MG63 (cell line): ENCODE measurements at regions not wholly inside any gene's neighbourhood (a gene's known extent, or its start where the extent isn't known, plus 50 kb on each side); places are given as distances from the start of the nearest gene placed in this dataset.

Experiments used
- DNase-seq: peaks from one replicate; pipeline ENCODE4 v3.0.0-alpha.2; 2020
- H3K27me3 ChIP-seq: fragments of 250-450 bp; sonication (Bioruptor Pico); 2 replicates; pipeline ENCODE4 v1.5.1; 2020; ENCODE audit warnings: mild to moderate bottlenecking, moderate library complexity
- H3K36me3 ChIP-seq: fragments of 250-450 bp; sonication (Bioruptor Pico); 2 replicates; pipeline ENCODE4 v1.5.1; 2020; ENCODE audit warnings: mild to moderate bottlenecking, moderate library complexity
- H3K4me3 ChIP-seq: fragments of 250-450 bp; sonication (Bioruptor Pico); 2 replicates; pipeline ENCODE4 v1.5.1; 2020; ENCODE audit warnings: mild to moderate bottlenecking, moderate library complexity
- H3K9me3 ChIP-seq: fragments of 250-450 bp; sonication (Bioruptor Pico); 2 replicates; pipeline ENCODE4 v1.5.1; 2020; ENCODE audit warnings: mild to moderate bottlenecking, moderate library complexity

GRCh38 chr14:81839056-81839455 lies 305.4 kb upstream of the SEL1L start:
- H3K36me3 ChIP-seq, result no peaks in the 10 kb centered on the region
- DNase-seq, result no peak
- H3K9me3 ChIP-seq, result no peaks in the 10 kb centered on the region
- H3K4me3 ChIP-seq, result no peak overlapping the region
- H3K27me3 ChIP-seq, result no peaks in the 10 kb centered on the region

- Histone ChIP-seq H3K4me3 (no peak overlapping the region), H3K9me3 (no peaks in the 10 kb centered on the region), H3K36me3 (no peaks in the 10 kb centered on the region), H3K27me3 (no peaks in the 10 kb centered on the region)
- DNase-seq, result no peak
Measured at GRCh38 chr14:81841346-81841745, 307.7 kb upstream of the SEL1L start.

GRCh38 chr14:81849714-81850113 lies 316.1 kb upstream of the SEL1L start:
- H3K36me3 ChIP-seq, result no peaks in the 10 kb centered on the region
- H3K9me3 ChIP-seq, result no peaks in the 10 kb centered on the region
- no peaks in the 10 kb centered on the region for H3K27me3 ChIP-seq
- no peak overlapping the region for H3K4me3 ChIP-seq
- no peak for DNase-seq

GRCh38 chr14:81855007-81855406 lies 321.4 kb upstream of the SEL1L start:
- no peak for DNase-seq
- Histone ChIP-seq H3K4me3 (no peak overlapping the region), H3K27me3 (no peaks in the 10 kb centered on the region), H3K36me3 (no peaks in the 10 kb centered on the region), H3K9me3 (no peaks in the 10 kb centered on the region)

- H3K27me3 ChIP-seq, result no peaks in the 10 kb centered on the region
- no peaks in the 10 kb centered on the region for H3K9me3 ChIP-seq
- no peak overlapping the region for H3K4me3 ChIP-seq
- H3K36me3 ChIP-seq, result no peaks in the 10 kb centered on the region
- no peak for DNase-seq
Measured at GRCh38 chr14:81859046-81859445, 325.4 kb upstream of the SEL1L start.

- H3K9me3 ChIP-seq, result no peaks in the 10 kb centered on the region
- no peak overlapping the region for H3K4me3 ChIP-seq
- no peak for DNase-seq
- H3K36me3 ChIP-seq, result no peaks in the 10 kb centered on the region
- H3K27me3 ChIP-seq, result no peaks in the 10 kb centered on the region
Measured at GRCh38 chr14:81868172-81868571, 334.5 kb upstream of the SEL1L start.

GRCh38 chr14:81871706-81872105 lies 338.1 kb upstream of the SEL1L start:
- H3K27me3 ChIP-seq, result no peaks in the 10 kb centered on the region
- no peak for DNase-seq
- no peaks in the 10 kb centered on the region for H3K9me3 ChIP-seq
- H3K36me3 ChIP-seq, result no peaks in the 10 kb centered on the region
- H3K4me3 ChIP-seq, result no peak overlapping the region

GRCh38 chr14:81884382-81884781 lies 350.7 kb upstream of the SEL1L start:
- no peaks in the 10 kb centered on the region for H3K9me3 ChIP-seq
- no peaks in the 10 kb centered on the region for H3K27me3 ChIP-seq
- no peak overlapping the region for H3K4me3 ChIP-seq
- H3K36me3 ChIP-seq, result no peaks in the 10 kb centered on the region
- no peak for DNase-seq

GRCh38 chr14:81886588-81886987 lies 352.9 kb upstream of the SEL1L start:
- Histone ChIP-seq H3K36me3 (no peaks in the 10 kb centered on the region), H3K4me3 (no peak overlapping the region), H3K9me3 (no peaks in the 10 kb centered on the region), H3K27me3 (no peaks in the 10 kb centered on the region)
- no peak for DNase-seq

GRCh38 chr14:81889529-81889928 lies 355.9 kb upstream of the SEL1L start:
- no peak for DNase-seq
- no peaks in the 10 kb centered on the region for H3K36me3 ChIP-seq
- no peaks in the 10 kb centered on the region for H3K9me3 ChIP-seq
- no peak overlapping the region for H3K4me3 ChIP-seq
- no peaks in the 10 kb centered on the region for H3K27me3 ChIP-seq

- Histone ChIP-seq H3K9me3 (no peaks in the 10 kb centered on the region), H3K27me3 (no peaks in the 10 kb centered on the region), H3K36me3 (no peaks in the 10 kb centered on the region), H3K4me3 (no peak overlapping the region)
- DNase-seq, result no peak
Measured at GRCh38 chr14:81890020-81890419, 356.4 kb upstream of the SEL1L start.

- no peaks in the 10 kb centered on the region for H3K9me3 ChIP-seq
- DNase-seq, result no peak
- H3K4me3 ChIP-seq, result no peak overlapping the region
- H3K27me3 ChIP-seq, result no peaks in the 10 kb centered on the region
- H3K36me3 ChIP-seq, result no peaks in the 10 kb centered on the region
Measured at GRCh38 chr14:81903477-81903876, 369.8 kb upstream of the SEL1L start.

- no peak for DNase-seq
- Histone ChIP-seq H3K9me3 (no peaks in the 10 kb centered on the region), H3K27me3 (no peaks in the 10 kb centered on the region), H3K4me3 (no peak overlapping the region), H3K36me3 (no peaks in the 10 kb centered on the region)
Measured at GRCh38 chr14:81927070-81927469, 393.4 kb upstream of the SEL1L start.

GRCh38 chr14:81931828-81932227 lies 398.2 kb upstream of the SEL1L start:
- DNase-seq, result no peak
- Histone ChIP-seq H3K27me3 (no peaks in the 10 kb centered on the region), H3K36me3 (no peaks in the 10 kb centered on the region), H3K4me3 (no peak overlapping the region), H3K9me3 (no peaks in the 10 kb centered on the region)

GRCh38 chr14:81936348-81936747 lies 402.7 kb upstream of the SEL1L start:
- no peaks in the 10 kb centered on the region for H3K27me3 ChIP-seq
- no peaks in the 10 kb centered on the region for H3K36me3 ChIP-seq
- no peaks in the 10 kb centered on the region for H3K9me3 ChIP-seq
- H3K4me3 ChIP-seq, result no peak overlapping the region
- DNase-seq, result no peak

GRCh38 chr14:81936902-81937301 lies 403.2 kb upstream of the SEL1L start:
- H3K4me3 ChIP-seq, result no peak overlapping the region
- no peaks in the 10 kb centered on the region for H3K27me3 ChIP-seq
- H3K36me3 ChIP-seq, result no peaks in the 10 kb centered on the region
- no peak for DNase-seq
- H3K9me3 ChIP-seq, result no peaks in the 10 kb centered on the region

GRCh38 chr14:81938341-81938740 lies 404.7 kb upstream of the SEL1L start:
- H3K27me3 ChIP-seq, result no peaks in the 10 kb centered on the region
- no peaks in the 10 kb centered on the region for H3K9me3 ChIP-seq
- H3K4me3 ChIP-seq, result no peak overlapping the region
- H3K36me3 ChIP-seq, result no peaks in the 10 kb centered on the region
- DNase-seq, result no peak

- Histone ChIP-seq H3K27me3 (no peaks in the 10 kb centered on the region), H3K4me3 (no peak overlapping the region), H3K9me3 (no peaks in the 10 kb centered on the region), H3K36me3 (no peaks in the 10 kb centered on the region)
- no peak for DNase-seq
Measured at GRCh38 chr14:81940651-81941050, 407.0 kb upstream of the SEL1L start.

GRCh38 chr14:81942071-81942470 lies 408.4 kb upstream of the SEL1L start:
- no peaks in the 10 kb centered on the region for H3K9me3 ChIP-seq
- no peak for DNase-seq
- no peak overlapping the region for H3K4me3 ChIP-seq
- no peaks in the 10 kb centered on the region for H3K36me3 ChIP-seq
- no peaks in the 10 kb centered on the region for H3K27me3 ChIP-seq
